ENCODE measurements at regions not wholly inside any gene's neighbourhood (a gene's known extent, or its start where the extent isn't known, plus 50 kb on each side); places are given as distances from the start of the nearest gene placed in this dataset.

DNA sequence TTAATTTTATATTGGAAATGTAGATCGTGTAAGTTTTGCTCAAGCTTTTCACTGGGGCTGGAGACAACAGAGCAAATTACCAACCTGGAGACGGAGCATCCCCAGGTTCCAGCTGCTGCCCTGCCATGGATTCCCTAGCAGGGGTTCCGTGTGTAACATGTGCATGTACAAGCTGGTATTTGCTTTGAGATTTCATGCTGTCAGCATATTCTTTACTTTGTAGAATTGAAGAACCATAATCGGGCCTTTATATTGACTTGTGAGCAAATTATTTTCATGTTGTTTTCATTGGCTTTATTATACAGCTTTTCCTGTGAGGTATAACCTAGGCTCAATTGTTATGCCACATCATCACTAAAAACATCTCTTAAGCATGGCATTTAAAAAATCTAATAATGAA, 369.2 kb upstream of the COBL start:
- no peak for DNase-seq (ENCODE audit: low spot score)

DNA sequence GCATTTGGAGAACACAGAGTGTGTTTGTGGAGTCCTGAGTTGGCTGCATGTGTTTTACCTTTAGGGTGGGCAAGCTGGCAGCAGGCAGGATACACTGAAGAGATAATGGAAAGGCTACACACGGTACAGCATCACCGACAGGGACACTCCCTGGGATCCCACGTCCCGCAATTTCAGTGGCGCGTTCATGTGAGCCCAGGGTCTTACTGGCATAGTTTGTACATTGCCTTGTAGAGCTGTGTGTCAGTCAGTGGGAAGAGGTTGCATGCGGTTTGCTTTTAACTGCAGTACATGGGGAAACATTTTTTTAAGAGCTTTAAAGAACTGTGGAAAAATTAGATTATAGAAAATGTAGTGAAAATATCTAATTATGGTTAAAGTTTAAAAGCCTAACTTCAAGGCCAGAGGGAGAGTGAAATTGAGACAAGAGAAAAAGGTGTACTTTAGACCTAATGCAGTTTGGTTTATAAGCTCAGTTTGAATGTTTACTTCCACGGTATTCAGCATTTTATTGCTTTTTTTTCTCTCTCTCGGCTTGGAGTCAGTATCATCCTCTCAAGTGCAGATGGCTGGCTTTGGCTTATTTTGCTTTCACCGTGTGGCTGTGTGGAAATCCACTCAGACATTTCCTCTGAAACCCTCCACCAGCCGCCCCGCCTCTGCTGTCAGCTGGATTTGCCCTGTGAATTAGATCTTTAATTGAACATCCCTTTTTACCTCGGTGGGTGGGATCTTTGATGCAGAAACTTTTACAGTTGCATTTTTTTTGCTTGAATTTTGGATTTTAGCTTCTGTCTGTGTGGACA, 364.2 kb upstream of the COBL start:
- DNase-seq (ENCODE audit: low spot score) = no peak

GRCh38 chr7:51679358-51679757, 362.7 kb upstream of the COBL start:
- DNase-seq (ENCODE audit: low spot score) = no peak

- no peak for DNase-seq (ENCODE audit: low spot score)
These were observed 350.1 kb upstream of the COBL start for GRCh38 chr7:51666751-51667150.

GRCh38 chr7:51666266-51666665, 349.7 kb upstream of the COBL start:
- no peak for DNase-seq (ENCODE audit: low spot score)

GRCh38 chr7:51665045-51665780, 348.6 kb upstream of the COBL start:
- no peak for DNase-seq (ENCODE audit: low spot score)

- no peak for DNase-seq (ENCODE audit: low spot score)
These were observed 343.9 kb upstream of the COBL start for GRCh38 chr7:51660516-51660915.

DNA sequence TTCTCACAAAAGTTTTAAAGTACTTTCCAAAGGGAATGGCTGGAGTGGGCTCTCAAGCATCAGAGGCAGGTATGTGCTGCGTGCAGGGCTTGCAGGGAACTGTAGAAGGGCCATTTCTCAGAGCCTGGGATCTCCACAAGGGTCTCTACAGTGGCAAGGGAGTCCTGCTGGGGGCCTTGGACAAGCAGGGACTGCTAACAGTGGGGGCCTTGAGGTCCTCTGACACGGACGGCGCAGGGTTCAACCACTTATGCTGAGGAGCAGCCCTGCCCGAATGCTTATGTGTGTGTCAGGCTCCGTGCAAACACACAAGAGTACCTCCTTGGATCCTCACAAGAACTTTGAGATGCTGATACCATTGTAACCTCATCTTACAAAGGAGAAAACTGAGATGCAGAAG, 342.1 kb upstream of the COBL start:
- peak; percentile 4 for DNase-seq (ENCODE audit: low spot score)

GRCh38 chr7:51647931-51648351, 331.3 kb upstream of the COBL start:
- DNase-seq (ENCODE audit: low spot score) = peak; percentile 61

GRCh38 chr7:51647486-51647885, 330.9 kb upstream of the COBL start:
- DNase-seq (ENCODE audit: low spot score) = no peak

DNA sequence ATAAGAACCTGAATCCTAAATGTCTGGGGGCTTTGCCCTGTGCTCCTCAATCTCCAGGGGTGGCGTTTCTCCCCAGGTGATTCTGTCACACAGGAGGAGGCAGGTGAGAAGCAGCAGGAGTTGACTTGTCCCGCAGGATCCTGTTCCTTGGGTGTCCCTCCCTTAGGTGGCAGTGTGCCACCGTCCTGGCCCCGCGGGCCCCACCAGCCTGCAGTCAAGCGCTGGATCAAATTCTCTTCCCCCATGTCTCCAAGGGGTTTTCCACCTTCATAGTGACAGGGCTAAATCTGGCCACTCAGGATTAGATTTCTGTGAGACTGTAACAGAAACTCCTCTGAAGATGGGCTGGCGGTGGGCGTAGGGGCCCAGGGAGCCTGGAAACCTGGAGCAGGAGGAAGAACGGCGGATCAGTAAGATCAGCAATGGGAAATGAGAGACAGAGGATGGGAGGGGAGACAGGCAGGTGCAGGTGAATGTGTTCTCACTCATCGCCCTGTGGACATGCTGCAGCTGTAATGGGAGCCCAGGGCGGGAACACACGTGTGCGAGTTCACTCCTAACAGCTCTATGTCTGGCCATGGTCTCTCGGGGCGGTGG, 329.2 kb upstream of the COBL start:
- DNase-seq (ENCODE audit: low spot score) = no peak

DNA sequence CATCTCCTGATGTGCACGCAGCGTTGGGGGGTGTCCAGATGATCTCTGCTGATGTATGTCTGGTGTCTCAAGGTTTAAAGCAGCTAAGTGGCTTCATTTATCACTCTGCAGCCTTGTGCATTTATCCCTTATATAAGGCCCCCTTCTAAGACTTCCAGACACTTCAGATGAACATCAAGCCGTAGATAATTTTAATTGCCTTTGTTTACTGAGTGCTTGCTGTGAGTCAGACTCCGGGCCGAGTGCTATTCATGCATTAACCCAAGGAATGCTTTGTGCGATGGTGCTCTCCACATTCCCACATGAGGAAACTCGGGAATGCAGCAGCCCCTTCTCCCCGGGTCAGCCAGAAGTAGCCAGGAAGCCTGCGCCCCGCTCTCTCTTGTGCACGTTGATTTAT, 328.6 kb upstream of the COBL start:
- DNase-seq (ENCODE audit: low spot score) = no peak

DNA sequence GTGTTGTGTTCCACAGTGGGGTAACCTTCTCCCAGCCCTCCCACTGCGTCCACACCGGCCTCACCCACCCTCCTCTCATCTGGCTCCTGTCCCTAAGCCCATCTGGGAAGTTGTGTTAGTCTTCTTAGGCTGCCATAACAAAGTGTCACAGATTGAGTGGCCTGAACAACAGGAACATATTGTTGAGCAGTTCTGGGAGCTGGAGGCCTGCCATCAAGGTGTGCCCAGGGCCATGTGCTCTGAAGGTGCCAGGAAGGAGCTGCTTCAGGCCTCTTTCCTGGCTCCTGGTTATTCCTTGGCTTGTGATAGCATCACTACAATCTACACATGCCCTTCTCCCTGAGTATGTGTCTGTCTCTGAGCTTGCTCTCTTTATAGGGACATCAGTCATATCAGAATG, 327.6 kb upstream of the COBL start:
- DNase-seq (ENCODE audit: low spot score) = no peak

DNA sequence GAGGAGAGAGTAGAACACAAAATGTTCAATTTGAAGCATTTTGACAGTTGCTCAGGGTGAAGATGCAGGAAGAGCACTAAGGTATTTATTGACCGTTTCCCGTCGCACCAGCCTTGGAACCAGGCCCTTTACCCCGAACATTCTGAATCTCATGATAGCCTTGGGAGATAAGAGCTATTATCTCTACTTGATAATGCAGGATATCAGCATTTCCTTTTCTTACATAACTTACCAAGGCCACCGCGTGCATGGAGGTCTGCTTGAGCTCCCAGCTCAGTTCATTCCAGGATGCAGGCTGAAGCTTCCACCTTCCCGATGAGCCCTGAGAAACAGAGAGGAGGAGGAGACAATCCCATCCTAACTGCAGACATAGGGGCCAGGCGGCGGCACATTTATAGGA, 324.2 kb upstream of the COBL start:
- no peak for DNase-seq (ENCODE audit: low spot score)

DNA sequence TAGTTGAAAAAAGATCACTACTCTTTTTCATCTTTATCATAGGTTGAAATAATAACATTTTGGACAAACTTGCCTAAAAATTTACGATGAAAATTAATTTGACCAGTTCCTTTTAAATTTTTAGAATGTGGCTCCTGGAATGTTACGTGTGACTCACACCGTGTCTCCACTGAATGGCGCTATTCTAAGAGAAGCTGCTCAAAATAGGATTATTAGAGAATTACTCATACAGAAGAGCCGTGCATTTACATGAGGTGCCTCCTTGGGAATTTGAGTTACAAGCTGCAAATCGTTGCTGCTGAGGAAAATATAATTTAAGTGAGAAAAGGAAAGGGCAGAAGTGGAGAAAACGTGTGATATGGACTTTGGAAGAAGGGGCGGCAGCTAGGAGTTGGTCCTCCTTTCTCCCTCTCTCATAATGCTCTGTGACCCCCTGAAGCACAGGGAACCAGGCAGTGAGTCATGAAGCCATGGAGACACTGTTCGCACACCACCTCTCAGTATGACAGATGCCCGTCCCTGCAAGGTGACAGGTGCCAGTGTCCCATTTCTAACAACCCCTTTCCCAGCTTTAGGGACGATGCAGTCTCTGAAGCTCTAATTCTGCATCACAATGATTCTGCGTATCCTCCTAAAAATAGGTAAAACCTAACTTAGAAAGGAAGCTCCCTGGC, 323.2 kb upstream of the COBL start:
- no peak for DNase-seq (ENCODE audit: low spot score)

- no peak for DNase-seq (ENCODE audit: low spot score)
These were observed 319.9 kb upstream of the COBL start for GRCh38 chr7:51636503-51636902.

GRCh38 chr7:51635775-51636174, 319.2 kb upstream of the COBL start:
- DNase-seq (ENCODE audit: low spot score) = no peak

DNA sequence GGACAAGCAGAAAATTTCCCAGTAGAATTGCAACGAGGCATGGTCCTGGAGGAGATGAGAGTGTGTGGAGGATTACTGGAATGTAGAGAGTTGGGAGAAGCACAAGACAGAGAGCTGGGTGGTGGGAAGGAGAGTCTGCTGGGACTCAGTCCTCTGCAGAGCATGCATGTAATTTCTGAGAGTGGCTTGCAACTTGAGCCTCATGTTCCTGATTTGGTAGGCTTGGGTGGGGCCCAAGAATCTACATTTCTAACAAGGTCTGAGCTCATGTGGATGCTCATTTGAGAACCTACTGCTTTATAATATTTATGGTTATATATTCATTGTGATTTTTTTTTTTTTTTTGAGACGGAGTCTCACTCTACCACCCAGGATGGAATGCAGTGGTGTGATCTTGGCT, 317.9 kb upstream of the COBL start:
- no peak for DNase-seq (ENCODE audit: low spot score)

- DNase-seq (ENCODE audit: low spot score) = no peak
These were observed 317.4 kb upstream of the COBL start for GRCh38 chr7:51634025-51634424.

GRCh38 chr7:51633596-51633995, 317.0 kb upstream of the COBL start:
- no peak for DNase-seq (ENCODE audit: low spot score)

GRCh38 chr7:51633006-51633405, 316.4 kb upstream of the COBL start:
- no peak for DNase-seq (ENCODE audit: low spot score)

DNA sequence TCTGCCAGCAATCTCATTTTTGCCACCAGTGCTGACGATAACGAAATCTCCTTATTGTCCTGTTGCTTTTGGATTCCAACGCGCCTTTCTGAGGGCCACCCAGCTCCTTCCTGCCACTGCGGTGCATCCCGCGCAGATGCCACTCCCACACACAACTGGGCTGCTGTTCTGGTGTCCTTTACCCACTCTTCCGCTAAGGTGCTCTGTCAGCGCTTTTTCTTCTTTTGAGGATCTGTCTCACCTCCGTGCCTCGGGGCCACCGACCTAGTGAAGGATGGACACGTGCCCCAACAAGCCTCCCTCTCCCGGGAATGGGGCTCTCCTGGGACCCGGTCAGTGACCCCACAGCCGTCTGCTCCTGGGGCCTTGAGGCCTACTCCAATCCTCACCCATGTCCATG, 314.3 kb upstream of the COBL start:
- no peak for DNase-seq (ENCODE audit: low spot score)
